Body of pancreas (tissue), 4 donors: ENCODE measurements at regions not wholly inside any gene's neighbourhood (a gene's known extent, or its start where the extent isn't known, plus 50 kb on each side); places are given as distances from the start of the nearest gene placed in this dataset.

Experiments used
- ATAC-seq: fragments of 150-250 bp; one replicate; pipeline ENCODE4 v1.9.1; 2016
- DNase-seq, 4 donors: peaks; one replicate each; pipeline ENCODE4 v3.0.0-alpha.2; 2019
- H3K27ac ChIP-seq, 4 donors: fragments of 200-600 bp; sonication (generic); 1 replicate in 3 of 4; 2 replicates in 1 of 4; pipeline versions ENCODE4 v1.5.1 to v1.6.1; 2016 to 2019; ENCODE audit warnings: mild to moderate bottlenecking in 1 of 4, mixed read lengths in 1 of 4, moderate library complexity in 1 of 4
- H3K27me3 ChIP-seq, 2 donors: fragments of 200-600 bp; sonication (generic); one replicate each; pipeline ENCODE4 v1.6.0; 2016; ENCODE audit warnings: mild to moderate bottlenecking in 1 of 2
- H3K36me3 ChIP-seq, 2 donors: fragments of 200-600 bp; sonication (generic); replicated peaks in 1 of 2; 2 replicates each; pipeline ENCODE4 v1.5.1; 2016; ENCODE audit warnings: low read depth in 2 of 2; ENCODE audit not compliant: insufficient read depth in 1 of 2
- H3K4me1 ChIP-seq: fragments of 200-600 bp; sonication (generic); one replicate; pipeline ENCODE4 v1.6.0; 2016
- H3K4me3 ChIP-seq, 2 donors: fragments of 200-600 bp; sonication (generic); 1 replicate in 1 of 2; 2 replicates in 1 of 2; pipeline ENCODE4 v1.5.1; 2016 to 2019
- H3K9me3 ChIP-seq, 3 donors: fragments of 200-600 bp; sonication (generic); 1 replicate in 2 of 3; 2 replicates in 1 of 3; pipeline ENCODE4 v1.5.1; 2016
- CTCF ChIP-seq, 7 experiments: fragments of 450-650 bp in 4 of 7; fragments of 200-600 bp in 3 of 7; sonication (generic) in 3 of 7; IDR thresholded peaks; one replicate each; pipeline ENCODE4 v1.5.1; 2016 to 2019; ENCODE audit warnings: antibody characterized with exemption in 7 of 7
- POLR2A ChIP-seq, 3 donors: fragments of 450-650 bp; IDR thresholded peaks; one replicate each; pipeline ENCODE4 v1.6.1; 2016; ENCODE audit warnings: antibody characterized with exemption in 3 of 3, mild to moderate bottlenecking in 2 of 3
- WGBS, 2 donors: methylation state at CpG; one replicate each; pipeline ENCODE4 v1.1.5; 2017; 5-methylcytosine and 5-hydroxymethylcytosine counted together
- intact Hi-C: fragments of 100-400 bp; cut with DNase I; formaldehyde crosslinking; loops from one replicate; pipeline ENCODE4 v1.15.1; 2023

DNA sequence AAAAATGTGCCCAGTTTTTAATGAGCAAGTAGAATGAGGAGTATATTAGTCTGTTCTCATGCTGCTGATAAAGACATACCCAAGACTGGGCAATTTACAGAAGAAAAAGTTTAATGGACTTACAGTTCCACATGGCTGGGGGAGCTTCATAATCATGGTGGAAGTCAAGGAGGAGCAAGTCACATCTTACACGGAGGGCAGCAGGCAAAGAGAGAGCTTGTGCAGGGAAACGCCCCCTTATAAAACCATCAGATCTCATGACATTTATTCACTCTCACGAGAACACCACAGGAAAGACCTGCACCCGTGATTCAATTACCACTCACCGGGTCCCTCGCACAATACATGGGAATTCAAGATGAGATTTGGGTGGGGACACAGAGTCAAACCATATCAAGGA lies 111.7 kb upstream of the CNTN6 start:
- WGBS, 2 donors, result 64 to 71% methylated on average over 6 of the region's 6 CpGs
- no peaks in the 10 kb centered on the region for H3K4me1 ChIP-seq
- intact Hi-C loops, result no loop called here
- no peaks in the 10 kb centered on the region for H3K27me3 ChIP-seq
- no peaks in the 10 kb centered on the region for H3K9me3 ChIP-seq
- no peak overlapping the region for H3K4me3 ChIP-seq
- no peak overlapping the region for H3K27ac ChIP-seq
- no peak for TF ChIP-seq CTCF (IDR thresholded peaks at IDR 0.05)
- no peak for ATAC-seq
- H3K36me3 ChIP-seq, result no peaks in the 10 kb centered on the region
- DNase-seq, result no peak

GRCh38 chr3:988785-989184 lies 104.0 kb upstream of the CNTN6 start:
- H3K36me3 ChIP-seq, result no peaks in the 10 kb centered on the region
- H3K27me3 ChIP-seq, result no peaks in the 10 kb centered on the region
- H3K9me3 ChIP-seq, result no peaks in the 10 kb centered on the region
- H3K4me3 ChIP-seq, result no peak overlapping the region
- 74 to 78% methylated on average over 1 of the region's 1 CpG for WGBS, 2 donors
- DNase-seq, result no peak
- ATAC-seq, result no peak
- H3K27ac ChIP-seq, result no peak overlapping the region
- H3K4me1 ChIP-seq, result no peaks in the 10 kb centered on the region
- intact Hi-C loops, result no loop called here
- TF ChIP-seq POLR2A (IDR thresholded peaks at IDR 0.05) (no peak), CTCF (IDR thresholded peaks at IDR 0.05) (no peak)

DNA sequence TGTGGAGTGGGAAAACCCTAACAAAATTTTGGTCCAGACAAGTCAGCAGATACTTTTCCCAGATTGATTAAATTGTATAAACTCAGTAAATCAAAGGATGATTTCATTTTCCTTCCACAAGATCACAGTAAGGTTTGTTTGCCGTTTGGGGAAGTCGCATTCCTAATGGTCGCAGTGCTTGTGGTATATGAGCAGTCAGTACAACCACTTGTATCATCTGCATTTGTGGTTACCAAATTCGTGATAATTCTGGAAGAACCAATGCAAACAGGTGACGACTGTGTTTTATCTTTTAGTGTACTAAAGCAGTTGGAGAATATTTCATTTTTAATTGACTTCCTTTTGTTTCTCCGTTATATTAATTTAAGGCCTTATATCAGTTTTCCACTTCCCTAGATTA lies 100.0 kb upstream of the CNTN6 start:
- Histone ChIP-seq H3K27ac (no peak overlapping the region), H3K36me3 (no peaks in the 10 kb centered on the region), H3K9me3 (no peaks in the 10 kb centered on the region), H3K27me3 (no peaks in the 10 kb centered on the region), H3K4me3 (no peak overlapping the region), H3K4me1 (no peaks in the 10 kb centered on the region)
- ATAC-seq, result no peak
- WGBS, 2 donors, result 60 to 66% methylated on average over 6 of the region's 6 CpGs
- TF ChIP-seq POLR2A (IDR thresholded peaks at IDR 0.05) (no peak), CTCF (IDR thresholded peaks at IDR 0.05) (no peak)
- intact Hi-C loops, result no loop called here
- no peak for DNase-seq

DNA sequence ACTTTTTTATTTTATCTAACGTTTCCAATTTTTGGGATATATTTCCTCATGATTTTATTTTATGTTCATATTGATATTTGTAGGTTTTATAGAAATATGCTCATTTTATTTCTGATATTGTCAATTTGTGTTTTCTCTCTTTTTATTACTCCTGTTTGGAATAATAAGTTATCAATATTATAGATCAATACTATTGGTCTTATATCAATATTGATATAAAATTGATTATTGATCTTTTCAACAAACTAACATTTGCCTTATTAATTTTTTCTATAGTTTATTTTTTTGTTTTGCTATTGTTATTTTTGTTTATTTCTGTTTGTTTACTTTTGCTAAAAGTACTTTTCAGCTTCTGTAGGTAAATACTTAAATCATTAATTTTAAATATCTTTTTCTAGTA lies 90.8 kb upstream of the CNTN6 start:
- H3K36me3 ChIP-seq, result no peaks in the 10 kb centered on the region

More for the DNA sequence above, 90.8 kb upstream of the CNTN6 start:
- no peak for ATAC-seq
- Histone ChIP-seq H3K27me3 (no peaks in the 10 kb centered on the region), H3K4me1 (no peaks in the 10 kb centered on the region), H3K9me3 (no peaks in the 10 kb centered on the region), H3K27ac (no peak overlapping the region), H3K4me3 (no peak overlapping the region)
- intact Hi-C loops, result no loop called here
- DNase-seq, result no peak
- TF ChIP-seq CTCF (IDR thresholded peaks at IDR 0.05) (no peak), POLR2A (IDR thresholded peaks at IDR 0.05) (no peak)
- WGBS, 2 donors, result 40 to 70% methylated on average over 1 of the region's 1 CpG
